Liver (tissue), 3 donors: ENCODE measurements at regions not wholly inside any gene's neighbourhood (a gene's known extent, or its start where the extent isn't known, plus 50 kb on each side); places are given as distances from the start of the nearest gene placed in this dataset.

Source experiments
- CTCF ChIP-seq: fragments of 150-350 bp; IDR thresholded peaks from 2 replicates; pipeline ENCODE4 v1.5.1; 2017; ENCODE audit warnings: improper control_type of control experiment, low read depth, low read length; ENCODE audit not compliant: missing input control
- EGR1 ChIP-seq, 2 donors: IDR thresholded peaks; 2 replicates each; pipeline ENCODE4 v1.6.1; 2016 to 2018; ENCODE audit warnings: antibody characterized with exemption in 2 of 2, low read depth in 2 of 2
- FOXA1 ChIP-seq: IDR thresholded peaks from 2 replicates; pipeline ENCODE4 v1.6.1; 2016; ENCODE audit warnings: antibody characterized with exemption
- GABPA ChIP-seq, 2 donors: IDR thresholded peaks in 1 of 2; conservative IDR thresholded peaks in 1 of 2; 2 replicates each; pipeline ENCODE4 v1.6.1; 2016; ENCODE audit warnings: antibody characterized with exemption in 2 of 2, mild to moderate bottlenecking in 1 of 2, moderate library complexity in 1 of 2
- JUND ChIP-seq, 2 donors: IDR thresholded peaks; 2 replicates each; pipeline ENCODE4 v1.6.1; 2016; ENCODE audit warnings: antibody characterized with exemption in 2 of 2
- RXRA ChIP-seq, 2 donors: IDR thresholded peaks; 2 replicates each; pipeline ENCODE4 v1.6.1; 2017 to 2018; ENCODE audit warnings: antibody characterized with exemption in 2 of 2, mild to moderate bottlenecking in 1 of 2
- SP1 ChIP-seq: IDR thresholded peaks from 2 replicates; pipeline ENCODE4 v1.6.1; 2018; ENCODE audit warnings: antibody characterized with exemption, mild to moderate bottlenecking
- ZBTB33 ChIP-seq: IDR thresholded peaks from 2 replicates; pipeline ENCODE4 v1.6.1; 2016; ENCODE audit warnings: antibody characterized with exemption
- TF ChIP-seq, protein P1 (sequence below): IDR thresholded peaks from 2 replicates; pipeline ENCODE4 v1.6.1; 2016; ENCODE audit warnings: antibody characterized with exemption
- TF ChIP-seq, protein P2 (sequence below): IDR thresholded peaks from 2 replicates; pipeline ENCODE4 v1.6.1; 2016; ENCODE audit warnings: antibody characterized with exemption, mild to moderate bottlenecking
- donor health status: healthy.
- donor health status: healthy.

- TF ChIP-seq FOXA1, result no peak
- TF ChIP-seq GABPA (IDR thresholded peaks at IDR 0.05 in 1 of 2, conservative IDR thresholded peaks at IDR 0.05 in 1 of 2), result no peak
- no peak for TF ChIP-seq CTCF
- no peak for TF ChIP-seq JUND (IDR thresholded peaks at IDR 0.05)
- no peak for TF ChIP-seq RXRA (IDR thresholded peaks at IDR 0.05)
- TF ChIP-seq SP1, result no peak
- no peak for TF ChIP-seq ZBTB33
- TF ChIP-seq, protein P1, sequence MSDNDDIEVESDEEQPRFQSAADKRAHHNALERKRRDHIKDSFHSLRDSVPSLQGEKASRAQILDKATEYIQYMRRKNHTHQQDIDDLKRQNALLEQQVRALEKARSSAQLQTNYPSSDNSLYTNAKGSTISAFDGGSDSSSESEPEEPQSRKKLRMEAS, result no peak
- TF ChIP-seq, protein P2, sequence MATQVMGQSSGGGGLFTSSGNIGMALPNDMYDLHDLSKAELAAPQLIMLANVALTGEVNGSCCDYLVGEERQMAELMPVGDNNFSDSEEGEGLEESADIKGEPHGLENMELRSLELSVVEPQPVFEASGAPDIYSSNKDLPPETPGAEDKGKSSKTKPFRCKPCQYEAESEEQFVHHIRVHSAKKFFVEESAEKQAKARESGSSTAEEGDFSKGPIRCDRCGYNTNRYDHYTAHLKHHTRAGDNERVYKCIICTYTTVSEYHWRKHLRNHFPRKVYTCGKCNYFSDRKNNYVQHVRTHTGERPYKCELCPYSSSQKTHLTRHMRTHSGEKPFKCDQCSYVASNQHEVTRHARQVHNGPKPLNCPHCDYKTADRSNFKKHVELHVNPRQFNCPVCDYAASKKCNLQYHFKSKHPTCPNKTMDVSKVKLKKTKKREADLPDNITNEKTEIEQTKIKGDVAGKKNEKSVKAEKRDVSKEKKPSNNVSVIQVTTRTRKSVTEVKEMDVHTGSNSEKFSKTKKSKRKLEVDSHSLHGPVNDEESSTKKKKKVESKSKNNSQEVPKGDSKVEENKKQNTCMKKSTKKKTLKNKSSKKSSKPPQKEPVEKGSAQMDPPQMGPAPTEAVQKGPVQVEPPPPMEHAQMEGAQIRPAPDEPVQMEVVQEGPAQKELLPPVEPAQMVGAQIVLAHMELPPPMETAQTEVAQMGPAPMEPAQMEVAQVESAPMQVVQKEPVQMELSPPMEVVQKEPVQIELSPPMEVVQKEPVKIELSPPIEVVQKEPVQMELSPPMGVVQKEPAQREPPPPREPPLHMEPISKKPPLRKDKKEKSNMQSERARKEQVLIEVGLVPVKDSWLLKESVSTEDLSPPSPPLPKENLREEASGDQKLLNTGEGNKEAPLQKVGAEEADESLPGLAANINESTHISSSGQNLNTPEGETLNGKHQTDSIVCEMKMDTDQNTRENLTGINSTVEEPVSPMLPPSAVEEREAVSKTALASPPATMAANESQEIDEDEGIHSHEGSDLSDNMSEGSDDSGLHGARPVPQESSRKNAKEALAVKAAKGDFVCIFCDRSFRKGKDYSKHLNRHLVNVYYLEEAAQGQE, result no peak
- TF ChIP-seq EGR1 (IDR thresholded peaks at IDR 0.05; ENCODE audit: low read depth in 2 of 2), result no peak
These were observed 172.1 kb upstream of the IL12A start for GRCh38 chr3:159816512-159816911.
